Activated naive CD4-positive, alpha-beta T cell treated with anti-CD3 and anti-CD28 coated beads, Interleukin-2, amount 50 U/mL, for 72 hours (primary cell): ENCODE measurements at regions not wholly inside any gene's neighbourhood (a gene's known extent, or its start where the extent isn't known, plus 50 kb on each side); places are given as distances from the start of the nearest gene placed in this dataset.
"Not testable (repeated sequence)": the region's sequence is repeated elsewhere in the genome, so short reads cannot be mapped to it uniquely, and the experiment has no call there.

Experiments used
- ATAC-seq, 2 donors: fragments of 150-1000 bp; cut with Tn5 transposase; 2 replicates each; pipeline ENCODE4 v1.10.0; 2021; ENCODE audit warnings: mild to moderate bottlenecking in 2 of 2, moderate library complexity in 2 of 2
- DNase-seq, 2 donors: peaks; one replicate each; pipeline ENCODE4 v3.0.0; 2021 to 2022; ENCODE audit warnings: low spot score in 2 of 2
- H3K27ac Mint-ChIP-seq, 2 donors: one replicate each; pipeline ENCODE4 v1.8.0; 2022; ENCODE audit warnings: mild to moderate bottlenecking in 2 of 2, mixed read lengths in 2 of 2
- H3K36me3 Mint-ChIP-seq, 2 donors: one replicate each; pipeline ENCODE4 v1.8.0; 2022; ENCODE audit warnings: mixed read lengths in 2 of 2
- H3K9me3 Mint-ChIP-seq, 2 donors: one replicate each; pipeline ENCODE4 v1.8.0; 2022; ENCODE audit warnings: mixed read lengths in 2 of 2

GRCh38 chr15:30735884-30736564 lies 110.1 kb downstream of the ARHGAP11B start:
- ATAC-seq, H3K27ac Mint-ChIP-seq, DNase-seq, H3K9me3 Mint-ChIP-seq: not testable (repeated sequence)
- H3K36me3 Mint-ChIP-seq = peaks cover 18 to 58% of the 10 kb centered on the region in 2 donors

GRCh38 chr15:30742796-30743195 lies 116.9 kb downstream of the ARHGAP11B start:
- ATAC-seq, DNase-seq, H3K27ac Mint-ChIP-seq, H3K9me3 Mint-ChIP-seq: not testable (repeated sequence)
- H3K36me3 Mint-ChIP-seq = peaks cover 0 to 38% of the 10 kb centered on the region in 2 donors

- not testable (repeated sequence) for DNase-seq, H3K27ac Mint-ChIP-seq, ATAC-seq, H3K9me3 Mint-ChIP-seq
- peaks cover 0 to 11% of the 10 kb centered on the region in 2 donors for H3K36me3 Mint-ChIP-seq
These were observed 123.1 kb downstream of the ARHGAP11B start for GRCh38 chr15:30749048-30749447.

- ATAC-seq = peak; percentile 71 to 80
- H3K9me3 Mint-ChIP-seq, H3K27ac Mint-ChIP-seq: not testable (repeated sequence)
- peak; percentile 61 to 82 for DNase-seq
- peaks cover 8 to 14% of the 10 kb centered on the region in 2 donors for H3K36me3 Mint-ChIP-seq
These were observed 129.2 kb downstream of the ARHGAP11B start for GRCh38 chr15:30755036-30755687.

GRCh38 chr15:30760633-30761032 lies 134.7 kb downstream of the ARHGAP11B start:
- not testable (repeated sequence) for DNase-seq, ATAC-seq, H3K27ac Mint-ChIP-seq, H3K9me3 Mint-ChIP-seq
- H3K36me3 Mint-ChIP-seq = peaks cover 8 to 14% of the 10 kb centered on the region in 2 donors

- not testable (repeated sequence) for H3K36me3 Mint-ChIP-seq, DNase-seq, ATAC-seq, H3K9me3 Mint-ChIP-seq
- peak overlapping the region in 1 of 2 donors; percentile 36 for H3K27ac Mint-ChIP-seq
These were observed 135.4 kb downstream of the ARHGAP11B start for GRCh38 chr15:30761365-30761764.

- not testable (repeated sequence) for ATAC-seq, DNase-seq, H3K27ac Mint-ChIP-seq, H3K9me3 Mint-ChIP-seq
- H3K36me3 Mint-ChIP-seq = peaks cover 0 to 14% of the 10 kb centered on the region in 2 donors
These were observed 134.2 kb upstream of the FAN1 start for GRCh38 chr15:30769390-30770124.

GRCh38 chr15:30770759-30771158 lies 133.0 kb upstream of the FAN1 start:
- Mint-ChIP-seq H3K9me3 (no peaks in the 10 kb centered on the region), H3K36me3 (peaks cover 0 to 23% of the 10 kb centered on the region in 2 donors), H3K27ac (peak overlapping the region in 1 of 2 donors; percentile 81)
- DNase-seq = no peak
- no peak for ATAC-seq

- Mint-ChIP-seq H3K27ac (no peak overlapping the region), H3K36me3 (peaks cover 0 to 5% of the 10 kb centered on the region in 2 donors), H3K9me3 (peaks cover 5 to 7% of the 10 kb centered on the region in 2 donors)
- ATAC-seq (no peak), DNase-seq (no peak)
These were observed 120.7 kb upstream of the FAN1 start for GRCh38 chr15:30783019-30783418.

GRCh38 chr15:30788595-30788994 lies 115.1 kb upstream of the FAN1 start:
- Mint-ChIP-seq H3K9me3 (no peaks in the 10 kb centered on the region), H3K36me3 (no peaks in the 10 kb centered on the region), H3K27ac (no peak overlapping the region)
- ATAC-seq (no peak), DNase-seq (no peak)

GRCh38 chr15:30791239-30792175 lies 112.2 kb upstream of the FAN1 start:
- no peaks in the 10 kb centered on the region for H3K36me3 Mint-ChIP-seq
- no peaks in the 10 kb centered on the region for H3K9me3 Mint-ChIP-seq
- no peak overlapping the region for H3K27ac Mint-ChIP-seq
- DNase-seq (no peak), ATAC-seq (no peak)

- DNase-seq, H3K27ac Mint-ChIP-seq, ATAC-seq, H3K36me3 Mint-ChIP-seq, H3K9me3 Mint-ChIP-seq: not testable (repeated sequence)
These were observed 110.9 kb upstream of the FAN1 start for GRCh38 chr15:30792843-30793242.

GRCh38 chr15:30794388-30794787 lies 109.3 kb upstream of the FAN1 start:
- Mint-ChIP-seq H3K9me3 (no peaks in the 10 kb centered on the region), H3K36me3 (no peaks in the 10 kb centered on the region), H3K27ac (peak overlapping the region in 1 of 2 donors; percentile 65)
- no peak for DNase-seq
- no peak for ATAC-seq

- not testable (repeated sequence) for ATAC-seq, H3K36me3 Mint-ChIP-seq, H3K9me3 Mint-ChIP-seq, H3K27ac Mint-ChIP-seq
- peak in 1 of 2 donors; percentile 9 for DNase-seq
These were observed 104.2 kb upstream of the FAN1 start for GRCh38 chr15:30799565-30799964.

GRCh38 chr15:30801140-30801895 lies 102.4 kb upstream of the FAN1 start:
- not testable (repeated sequence) for H3K9me3 Mint-ChIP-seq, H3K27ac Mint-ChIP-seq, H3K36me3 Mint-ChIP-seq, ATAC-seq, DNase-seq
